Natural killer cell treated with Interleukin-12 subunit alpha and Interleukin-12 subunit beta and Interleukin-15 and Interleukin-18, amount 100 ng/mL, for 72 hours (primary cell): ENCODE measurements at regions not wholly inside any gene's neighbourhood (a gene's known extent, or its start where the extent isn't known, plus 50 kb on each side); places are given as distances from the start of the nearest gene placed in this dataset.
"Not testable (repeated sequence)": the region's sequence is repeated elsewhere in the genome, so short reads cannot be mapped to it uniquely, and the experiment has no call there.

Source experiments
- ATAC-seq, 2 donors: fragments of 150-1000 bp; cut with Tn5 transposase in 1 of 2; sonication (Bioruptor Pico), chemical (Tn5 transposase) in 1 of 2; 2 replicates each; pipeline ENCODE4 v1.10.0; 2021
- DNase-seq: peaks from one replicate; pipeline ENCODE4 v3.0.0; 2022; ENCODE audit warnings: low spot score
- H3K27ac Mint-ChIP-seq, 2 donors: 1 replicate in 1 of 2; 2 replicates in 1 of 2; pipeline ENCODE4 v1.8.0; 2022; ENCODE audit warnings: mixed read lengths in 2 of 2, mild to moderate bottlenecking in 1 of 2, moderate library complexity in 1 of 2
- H3K27me3 Mint-ChIP-seq, 2 donors: 1 replicate in 1 of 2; 2 replicates in 1 of 2; pipeline ENCODE4 v1.8.0; 2022; ENCODE audit warnings: mixed read lengths in 2 of 2
- H3K36me3 Mint-ChIP-seq: one replicate; pipeline ENCODE4 v1.8.0; 2022; ENCODE audit warnings: mixed read lengths
- H3K4me1 Mint-ChIP-seq, 2 donors: 1 replicate in 1 of 2; 2 replicates in 1 of 2; pipeline ENCODE4 v1.8.0; 2022; ENCODE audit warnings: low read depth in 2 of 2, mixed read lengths in 2 of 2, mild to moderate bottlenecking in 1 of 2
- H3K4me3 Mint-ChIP-seq: one replicate; pipeline ENCODE4 v1.8.0; 2022; ENCODE audit warnings: mixed read lengths
- H3K9me3 Mint-ChIP-seq: 2 replicates; pipeline ENCODE4 v1.8.0; 2022; ENCODE audit warnings: mixed read lengths

DNA sequence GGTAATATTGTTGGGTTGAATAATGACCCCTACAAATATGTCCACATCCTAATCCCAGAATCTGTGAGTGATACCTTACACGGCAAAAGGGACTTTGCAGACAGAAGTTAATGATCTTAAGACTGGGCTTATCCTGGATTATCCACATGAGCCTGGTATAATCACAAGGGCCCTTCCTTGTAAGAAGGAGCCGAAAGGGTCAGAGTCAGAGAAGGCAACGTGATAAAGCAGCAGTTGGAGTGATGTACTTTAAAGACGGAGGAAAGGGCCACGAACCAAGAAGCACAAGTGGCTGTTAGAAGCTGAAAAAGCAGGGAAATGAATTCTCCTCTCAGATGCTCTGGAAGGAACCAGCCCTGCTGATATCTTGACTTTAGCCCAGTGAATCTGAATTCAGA lies 137.8 kb downstream of the UTP18 start:
- H3K4me1 Mint-ChIP-seq: no peaks in the 10 kb centered on the region
- ATAC-seq: no peak

DNA sequence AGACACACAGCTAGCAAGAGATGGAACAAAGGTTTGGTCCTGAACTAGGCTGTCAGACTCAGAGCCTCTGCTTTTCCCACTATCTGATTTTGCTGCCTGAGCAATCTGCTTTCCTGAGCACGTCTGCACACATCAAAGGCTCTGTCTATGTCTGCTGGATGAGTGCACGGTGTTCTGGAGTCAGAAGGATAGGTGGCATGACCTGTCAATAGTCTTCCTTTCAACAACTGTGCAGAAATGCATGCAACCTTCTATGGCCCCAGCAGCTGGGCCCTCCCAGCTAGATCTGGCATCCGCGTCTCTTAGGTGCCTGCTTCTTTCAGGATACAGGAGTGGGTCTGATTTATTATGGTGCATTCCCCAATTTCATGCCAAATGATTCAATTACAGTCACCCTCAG lies 138.3 kb downstream of the UTP18 start:
- DNase-seq (no peak), ATAC-seq (no peak)
- H3K36me3 Mint-ChIP-seq: no peaks in the 10 kb centered on the region
- H3K27ac Mint-ChIP-seq: no peak overlapping the region
- H3K4me1 Mint-ChIP-seq: no peaks in the 10 kb centered on the region
- no peaks in the 10 kb centered on the region for H3K9me3 Mint-ChIP-seq
- peaks cover 8 to 9% of the 10 kb centered on the region in 2 donors for H3K27me3 Mint-ChIP-seq
- no peak overlapping the region for H3K4me3 Mint-ChIP-seq

More for the DNA sequence above, 137.8 kb downstream of the UTP18 start:
- Mint-ChIP-seq H3K36me3 (no peaks in the 10 kb centered on the region), H3K27me3 (peaks cover 13% of the 10 kb centered on the region in 2 donors), H3K27ac (no peak overlapping the region), H3K4me3 (no peak overlapping the region), H3K9me3 (no peaks in the 10 kb centered on the region)
- no peak for DNase-seq

DNA sequence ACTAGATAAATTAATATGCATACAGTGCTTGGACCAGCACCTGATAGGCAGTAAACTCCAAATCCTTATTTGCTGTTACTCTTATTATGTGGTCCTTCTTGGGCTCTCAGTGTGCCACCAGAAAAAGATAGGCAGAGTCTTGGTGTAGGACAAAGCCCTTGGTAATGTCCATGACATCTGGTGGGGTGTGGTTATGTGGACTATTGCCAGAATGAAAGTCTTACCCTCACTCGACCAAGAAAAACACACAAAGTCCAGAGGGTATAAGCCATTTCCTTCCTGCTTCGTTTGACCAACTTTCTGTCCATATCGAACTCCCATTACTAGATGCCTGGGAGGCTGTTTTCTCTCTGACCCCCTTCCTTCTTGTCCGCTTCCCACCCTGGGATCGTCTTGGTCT lies 140.9 kb downstream of the UTP18 start:
- ATAC-seq: no peak
- no peaks in the 10 kb centered on the region for H3K9me3 Mint-ChIP-seq
- no peak for DNase-seq
- no peaks in the 10 kb centered on the region for H3K36me3 Mint-ChIP-seq
- no peaks in the 10 kb centered on the region for H3K4me1 Mint-ChIP-seq
- peaks cover 7 to 14% of the 10 kb centered on the region in 2 donors for H3K27me3 Mint-ChIP-seq
- H3K4me3 Mint-ChIP-seq: no peak overlapping the region
- H3K27ac Mint-ChIP-seq: no peak overlapping the region

- no peaks in the 10 kb centered on the region for H3K4me1 Mint-ChIP-seq
- no peak for DNase-seq
- no peak overlapping the region for H3K27ac Mint-ChIP-seq
- H3K27me3 Mint-ChIP-seq: peaks cover 17 to 22% of the 10 kb centered on the region in 2 donors
- no peaks in the 10 kb centered on the region for H3K9me3 Mint-ChIP-seq
- ATAC-seq: no peak
- H3K4me3 Mint-ChIP-seq: no peak overlapping the region
- no peaks in the 10 kb centered on the region for H3K36me3 Mint-ChIP-seq
Observed at GRCh38 chr17:51402899-51403298, 142.6 kb downstream of the UTP18 start.

DNA sequence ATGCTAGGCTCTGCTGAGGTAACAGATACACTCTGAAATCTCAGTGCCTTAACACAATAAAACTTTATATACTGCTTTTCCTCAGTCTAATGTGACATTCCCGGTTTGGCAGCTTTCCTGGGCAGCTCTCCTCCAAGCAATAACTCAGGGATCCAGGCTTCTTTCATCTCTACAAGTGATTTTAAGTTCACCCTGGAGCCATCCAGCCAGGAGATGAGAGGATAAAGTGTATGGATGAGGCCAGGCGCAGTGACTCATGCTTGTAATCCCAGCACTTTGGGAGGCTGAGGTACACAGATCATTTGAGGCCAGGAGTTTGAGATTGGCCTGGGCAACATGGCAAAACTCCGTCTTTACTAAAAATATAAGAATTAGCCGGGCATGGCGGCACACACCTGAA lies 147.2 kb downstream of the UTP18 start:
- H3K27ac Mint-ChIP-seq: no peak overlapping the region
- peaks cover 33 to 36% of the 10 kb centered on the region in 2 donors for H3K27me3 Mint-ChIP-seq
- no peak for DNase-seq
- ATAC-seq: no peak
- H3K9me3 Mint-ChIP-seq: no peaks in the 10 kb centered on the region
- no peak overlapping the region for H3K4me3 Mint-ChIP-seq
- no peaks in the 10 kb centered on the region for H3K4me1 Mint-ChIP-seq
- H3K36me3 Mint-ChIP-seq: no peaks in the 10 kb centered on the region

DNA sequence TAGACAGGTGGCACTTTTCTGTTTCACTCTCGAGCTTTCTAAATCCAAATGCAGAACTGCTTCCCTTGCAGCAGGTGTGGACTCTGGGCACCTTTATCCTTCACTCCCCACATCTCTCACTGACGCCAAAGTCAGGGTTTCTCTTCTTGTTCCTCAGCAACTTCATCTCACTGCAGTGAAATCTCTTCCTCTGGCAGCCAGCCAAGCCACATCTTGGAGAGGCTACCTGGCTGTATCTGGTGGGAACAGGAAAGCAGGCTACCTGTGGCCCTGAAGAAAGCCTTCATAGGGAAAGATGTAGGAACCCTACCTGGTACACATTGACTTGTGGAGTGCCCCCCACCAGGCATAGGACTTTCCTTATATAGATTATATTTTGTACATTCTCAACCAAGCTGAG lies 159.1 kb downstream of the UTP18 start:
- H3K27ac Mint-ChIP-seq: no peak overlapping the region
- no peaks in the 10 kb centered on the region for H3K4me1 Mint-ChIP-seq
- DNase-seq (no peak), ATAC-seq (no peak)
- H3K27me3 Mint-ChIP-seq: peaks cover 30 to 52% of the 10 kb centered on the region in 2 donors
- H3K9me3 Mint-ChIP-seq: no peaks in the 10 kb centered on the region
- no peak overlapping the region for H3K4me3 Mint-ChIP-seq
- H3K36me3 Mint-ChIP-seq: no peaks in the 10 kb centered on the region

- no peak overlapping the region for H3K27ac Mint-ChIP-seq
- no peaks in the 10 kb centered on the region for H3K9me3 Mint-ChIP-seq
- peaks cover 26 to 45% of the 10 kb centered on the region in 2 donors for H3K27me3 Mint-ChIP-seq
- H3K36me3 Mint-ChIP-seq: no peaks in the 10 kb centered on the region
- DNase-seq (no peak), ATAC-seq (no peak)
- no peak overlapping the region for H3K4me3 Mint-ChIP-seq
- peaks cover under 1 to 1% of the 10 kb centered on the region in 2 donors for H3K4me1 Mint-ChIP-seq
Observed at GRCh38 chr17:51421525-51421924, 161.2 kb downstream of the UTP18 start.

DNA sequence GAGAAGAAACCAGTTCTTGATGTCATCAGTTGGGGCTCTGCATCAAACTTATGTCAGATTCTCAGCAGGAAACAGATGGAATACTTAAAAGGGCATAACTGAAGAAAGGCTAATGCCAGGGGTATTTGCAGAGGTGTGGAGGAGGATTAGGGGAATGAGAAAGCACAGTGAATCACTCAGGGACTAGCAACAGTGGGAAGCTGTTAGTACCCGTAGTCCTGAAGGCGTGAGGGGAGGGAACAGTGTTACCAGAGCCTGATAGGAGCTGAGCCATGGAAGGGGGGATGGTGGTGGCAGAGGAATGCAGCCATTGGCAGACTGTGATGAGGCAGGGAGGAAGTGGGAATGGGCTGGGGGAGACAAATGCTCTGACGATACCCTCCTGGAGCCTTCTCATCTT lies 162.3 kb downstream of the UTP18 start:
- no peak for DNase-seq
- H3K4me1 Mint-ChIP-seq: peaks cover 9 to 12% of the 10 kb centered on the region in 2 donors
- H3K4me3 Mint-ChIP-seq: no peak overlapping the region
- ATAC-seq: no peak
- peak overlapping the region in 1 of 2 donors; percentile 54 for H3K27ac Mint-ChIP-seq
- no peaks in the 10 kb centered on the region for H3K9me3 Mint-ChIP-seq
- no peaks in the 10 kb centered on the region for H3K36me3 Mint-ChIP-seq
- peaks cover 30 to 43% of the 10 kb centered on the region in 2 donors for H3K27me3 Mint-ChIP-seq

GRCh38 chr17:51423421-51424160 lies 163.2 kb downstream of the UTP18 start:
- Mint-ChIP-seq H3K27me3 (peaks cover 31 to 33% of the 10 kb centered on the region in 2 donors), H3K27ac (no peak overlapping the region), H3K4me1 (peaks cover 13 to 20% of the 10 kb centered on the region in 2 donors), H3K9me3 (no peaks in the 10 kb centered on the region), H3K4me3 (no peak overlapping the region), H3K36me3 (no peaks in the 10 kb centered on the region)
- ATAC-seq (no peak), DNase-seq (no peak)

DNA sequence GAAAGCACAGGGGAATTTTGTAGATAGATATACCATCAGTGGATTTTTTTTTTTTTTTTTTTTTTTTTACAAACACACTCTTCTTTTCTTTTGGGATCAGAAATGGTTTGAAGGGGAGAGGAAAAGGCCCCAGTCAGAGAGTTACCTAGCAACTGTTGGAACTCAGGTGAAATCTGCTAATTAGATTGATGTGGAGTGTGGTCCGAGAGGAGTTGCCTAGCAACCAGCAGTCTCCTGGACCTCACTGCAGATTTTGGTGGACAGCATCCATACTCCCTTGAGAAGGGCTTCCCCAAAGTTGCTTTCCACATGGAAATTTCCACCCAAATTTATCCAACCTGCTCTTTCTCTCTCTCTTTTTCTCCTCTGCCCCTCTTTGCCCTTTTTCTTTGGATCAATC lies 165.4 kb downstream of the UTP18 start:
- peaks cover 18 to 25% of the 10 kb centered on the region in 2 donors for H3K27me3 Mint-ChIP-seq
- no peaks in the 10 kb centered on the region for H3K9me3 Mint-ChIP-seq
- no peak overlapping the region for H3K27ac Mint-ChIP-seq
- peaks cover 13 to 23% of the 10 kb centered on the region in 2 donors for H3K4me1 Mint-ChIP-seq
- ATAC-seq: no peak
- DNase-seq: no peak
- H3K36me3 Mint-ChIP-seq: no peaks in the 10 kb centered on the region
- H3K4me3 Mint-ChIP-seq: no peak overlapping the region

DNA sequence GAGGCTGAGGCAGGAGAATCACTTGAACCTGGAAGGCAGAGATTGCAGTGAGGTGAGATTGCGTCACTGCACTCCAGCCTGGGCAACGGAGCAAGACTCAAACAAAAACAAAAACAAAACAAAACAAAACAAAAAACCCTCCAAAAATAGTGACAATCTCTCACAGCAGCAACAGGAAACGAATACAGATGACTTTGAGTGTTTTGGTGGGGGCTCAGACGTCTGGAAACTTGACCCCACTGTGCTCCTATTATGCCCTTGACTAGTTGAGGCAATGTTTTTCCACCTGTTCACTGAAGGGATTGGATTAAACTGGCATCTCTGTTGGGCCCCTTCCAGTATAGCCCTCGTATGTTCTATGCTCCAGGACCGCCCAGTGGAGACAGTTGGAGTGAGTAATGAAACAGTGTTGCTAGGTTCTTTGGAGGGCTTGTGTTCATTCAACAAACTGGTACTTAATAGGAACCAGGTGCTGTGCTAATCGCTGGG lies 167.0 kb downstream of the UTP18 start:
- ATAC-seq (peak; percentile 4 to 34), DNase-seq (no peak)
- peak overlapping the region; percentile 79 to 81 for H3K27ac Mint-ChIP-seq
- H3K4me3 Mint-ChIP-seq: peak overlapping the region; percentile 67
- no peaks in the 10 kb centered on the region for H3K36me3 Mint-ChIP-seq
- no peaks in the 10 kb centered on the region for H3K9me3 Mint-ChIP-seq
- H3K4me1 Mint-ChIP-seq: peaks cover 13 to 23% of the 10 kb centered on the region in 2 donors
- peaks cover 12 to 20% of the 10 kb centered on the region in 2 donors for H3K27me3 Mint-ChIP-seq

DNA sequence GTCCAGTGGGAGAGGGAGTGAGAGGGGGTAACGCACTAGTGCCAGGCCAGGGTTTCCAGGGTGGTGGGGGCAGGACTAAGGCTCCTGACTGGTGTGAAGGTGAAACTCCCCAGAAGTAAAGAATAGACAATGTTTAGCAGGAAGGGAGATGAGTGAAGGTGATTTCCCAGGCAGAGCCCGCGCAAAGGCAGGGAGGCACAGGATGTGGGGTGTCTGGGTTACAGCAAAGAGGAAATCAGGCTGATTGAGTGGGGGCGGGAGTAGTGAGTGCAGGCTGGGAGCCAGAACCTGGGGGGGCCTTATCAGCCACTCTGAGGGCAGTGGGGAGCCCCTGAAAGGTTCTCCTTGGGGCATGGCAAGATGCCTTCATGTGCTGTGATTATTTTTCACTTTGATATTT lies 167.5 kb downstream of the UTP18 start:
- no peaks in the 10 kb centered on the region for H3K36me3 Mint-ChIP-seq
- H3K9me3 Mint-ChIP-seq: no peaks in the 10 kb centered on the region
- H3K27ac Mint-ChIP-seq: peak overlapping the region; percentile 79 to 81
- peaks cover 12 to 15% of the 10 kb centered on the region in 2 donors for H3K27me3 Mint-ChIP-seq
- H3K4me1 Mint-ChIP-seq: peaks cover 13 to 23% of the 10 kb centered on the region in 2 donors
- H3K4me3 Mint-ChIP-seq: peak overlapping the region; percentile 67
- peak; percentile 63 for DNase-seq
- ATAC-seq: peak; percentile 85 to 89

DNA sequence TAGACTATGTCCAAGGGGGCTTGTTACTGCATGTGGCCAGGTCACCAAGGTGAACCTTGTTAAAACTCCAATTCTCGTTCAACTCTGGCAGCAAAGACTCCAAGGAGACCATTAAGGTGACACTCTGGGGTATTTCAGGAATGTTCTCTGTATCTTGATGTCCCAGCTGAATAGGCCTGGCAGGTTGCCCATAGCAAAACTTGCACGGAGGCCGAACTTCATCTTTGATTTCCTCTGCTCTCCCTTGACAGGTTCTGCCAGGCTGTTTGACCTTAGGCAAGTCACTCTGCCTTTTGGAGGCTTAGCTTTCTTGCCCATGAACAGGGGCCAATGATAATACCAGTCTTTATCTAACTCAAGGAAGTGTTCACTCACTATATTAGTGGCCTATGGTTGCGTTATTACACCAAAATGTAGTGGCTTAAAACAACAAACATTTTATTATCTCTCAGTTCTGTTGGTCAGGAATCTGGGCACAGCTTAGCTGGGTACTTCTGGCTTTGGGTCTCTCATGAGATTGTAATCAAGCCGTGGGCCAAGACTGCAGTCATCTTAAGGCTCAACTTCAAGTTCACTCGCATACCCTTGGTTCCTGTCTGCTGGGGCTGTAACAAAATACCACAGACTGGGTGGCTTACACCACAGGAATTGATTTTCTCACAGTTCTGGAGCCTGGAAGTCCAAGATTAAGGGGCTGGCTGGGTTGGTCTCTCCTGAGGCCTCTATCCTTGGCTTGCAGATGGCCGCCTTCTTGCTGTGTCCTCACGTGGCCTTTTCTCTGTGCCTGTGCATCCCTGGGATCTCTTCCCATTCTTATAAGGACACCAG lies 168.5 kb downstream of the UTP18 start:
- no peak overlapping the region for H3K4me3 Mint-ChIP-seq
- H3K36me3 Mint-ChIP-seq: no peaks in the 10 kb centered on the region
- peak overlapping the region; percentile 62 to 81 for H3K27ac Mint-ChIP-seq
- ATAC-seq: no peak
- no peaks in the 10 kb centered on the region for H3K9me3 Mint-ChIP-seq
- H3K27me3 Mint-ChIP-seq: peaks cover 11 to 17% of the 10 kb centered on the region in 2 donors
- H3K4me1 Mint-ChIP-seq: peaks cover 13 to 23% of the 10 kb centered on the region in 2 donors
- no peak for DNase-seq

DNA sequence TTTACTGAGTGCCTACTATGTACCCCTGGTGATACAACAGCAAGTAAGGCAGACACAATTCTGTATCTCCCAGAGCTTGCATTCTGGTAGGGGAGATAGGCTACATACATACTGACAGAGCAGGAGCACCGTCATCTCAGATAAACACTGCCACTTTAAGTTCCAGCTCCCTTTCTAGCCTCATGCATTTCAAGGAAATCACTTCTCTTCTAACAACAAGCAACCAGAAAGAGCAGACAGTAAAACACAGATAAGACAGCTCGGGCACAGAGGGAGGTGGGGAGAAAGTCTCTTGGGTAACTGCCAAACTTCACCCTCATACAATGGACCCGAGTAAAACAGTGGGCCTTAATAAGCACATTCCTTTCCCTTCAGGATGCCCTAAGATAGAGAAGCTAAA lies 169.6 kb downstream of the UTP18 start:
- H3K27ac Mint-ChIP-seq: peak overlapping the region in 1 of 2 donors; percentile 62
- not testable (repeated sequence) for H3K36me3 Mint-ChIP-seq, H3K9me3 Mint-ChIP-seq, H3K4me3 Mint-ChIP-seq, DNase-seq, ATAC-seq
- H3K4me1 Mint-ChIP-seq: peaks cover 13 to 29% of the 10 kb centered on the region in 2 donors
- peaks cover 16 to 25% of the 10 kb centered on the region in 2 donors for H3K27me3 Mint-ChIP-seq
